MM.1S (cell line): ENCODE measurements at regions not wholly inside any gene's neighbourhood (a gene's known extent, or its start where the extent isn't known, plus 50 kb on each side); places are given as distances from the start of the nearest gene placed in this dataset.

Source experiments
- DNase-seq: peaks from one replicate; pipeline ENCODE4 v3.0.0-alpha.2; 2015
- H2AFZ ChIP-seq: fragments of 300-600 bp; sonication (generic); 2 replicates; pipeline ENCODE4 v1.6.0; 2016; ENCODE audit warnings: antibody characterized with exemption, low read length
- H3F3A ChIP-seq: fragments of 300-600 bp; sonication (generic); 2 replicates; pipeline ENCODE4 v1.6.1; 2016; ENCODE audit warnings: mild to moderate bottlenecking, antibody characterized with exemption, low read length, moderate library complexity, mixed read lengths; ENCODE audit not compliant: insufficient read depth
- H3K27ac ChIP-seq: fragments of 300-600 bp; sonication (generic); 2 replicates; pipeline ENCODE4 v1.5.1; 2016; ENCODE audit warnings: mild to moderate bottlenecking, low read length
- H3K27me3 ChIP-seq: fragments of 300-600 bp; sonication (generic); replicated peaks from 2 replicates; pipeline ENCODE4 v1.6.0; 2016; ENCODE audit warnings: low read length; ENCODE audit not compliant: insufficient read depth
- H3K36me3 ChIP-seq: fragments of 300-600 bp; sonication (generic); replicated peaks from 2 replicates; pipeline ENCODE4 v1.6.1; 2016; ENCODE audit warnings: mild to moderate bottlenecking, low read length, mixed read lengths; ENCODE audit not compliant: insufficient read depth
- H3K4me1 ChIP-seq: fragments of 300-600 bp; sonication (generic); 2 replicates; pipeline ENCODE4 v1.6.1; 2016; ENCODE audit warnings: low read length, mixed read lengths
- H3K4me2 ChIP-seq: fragments of 300-600 bp; sonication (generic); 2 replicates; pipeline ENCODE4 v1.6.0; 2016; ENCODE audit warnings: low read depth, low read length
- H3K4me3 ChIP-seq: fragments of 300-600 bp; sonication (generic); 2 replicates; pipeline ENCODE4 v1.5.1; 2016; ENCODE audit warnings: low read length, mixed read lengths
- H3K79me2 ChIP-seq: fragments of 300-600 bp; sonication (generic); 2 replicates; pipeline ENCODE4 v1.6.1; 2016; ENCODE audit warnings: mixed run types, low read length, mixed read lengths
- H3K9ac ChIP-seq: fragments of 300-600 bp; sonication (generic); 2 replicates; pipeline ENCODE4 v1.6.1; 2016; ENCODE audit warnings: low read length, mixed read lengths
- H3K9me2 ChIP-seq: fragments of 300-600 bp; sonication (generic); replicated peaks from 2 replicates; pipeline ENCODE4 v1.6.1; 2016; ENCODE audit warnings: mild to moderate bottlenecking, low read length, mixed read lengths; ENCODE audit not compliant: insufficient read depth
- H3K9me3 ChIP-seq: fragments of 300-600 bp; sonication (generic); replicated peaks from 2 replicates; pipeline ENCODE4 v1.6.1; 2016; ENCODE audit warnings: mild to moderate bottlenecking, low read length, mixed read lengths; ENCODE audit not compliant: insufficient read depth
- H4K20me1 ChIP-seq: fragments of 300-600 bp; sonication (generic); 2 replicates; pipeline ENCODE4 v1.6.1; 2016; ENCODE audit warnings: mild to moderate bottlenecking, low read length, moderate library complexity, mixed read lengths; ENCODE audit not compliant: insufficient read depth
- CTCF ChIP-seq: fragments of 300-600 bp; sonication (generic); IDR thresholded peaks from 2 replicates; pipeline ENCODE4 v1.5.1; 2016; ENCODE audit warnings: antibody characterized with exemption, low read length, mixed read lengths
- EZH2 ChIP-seq: fragments of 300-600 bp; sonication (generic); optimal IDR thresholded peaks from 2 replicates; pipeline ENCODE3; 2017; ENCODE audit warnings: low read depth, mild to moderate bottlenecking, antibody characterized with exemption, low read length, mixed read lengths
- EZH2phosphoT487 ChIP-seq: fragments of 300-600 bp; sonication (generic); IDR thresholded peaks from 2 replicates; pipeline ENCODE4 v1.6.1; 2018; ENCODE audit warnings: antibody characterized with exemption, low read length

GRCh38 chr15:58284293-58284692 is 146.1 kb downstream of the AQP9 start:
- no peaks in the 10 kb centered on the region for H3K36me3 ChIP-seq
- no peaks in the 10 kb centered on the region for H3K9me2 ChIP-seq
- no peaks in the 10 kb centered on the region for H3K9me3 ChIP-seq
- H3K4me3 ChIP-seq: no peak overlapping the region
- H2AFZ ChIP-seq: no peak overlapping the region
- H3K4me2 ChIP-seq: no peak overlapping the region
- H3K27me3 ChIP-seq: no peaks in the 10 kb centered on the region
- no peak for DNase-seq
- TF ChIP-seq CTCF (no peak), EZH2 (no peak), EZH2phosphoT487 (no peak)
- no peak overlapping the region for H3K27ac ChIP-seq
- H3F3A ChIP-seq: no peaks in the 10 kb centered on the region
- no peaks in the 10 kb centered on the region for H3K79me2 ChIP-seq
- 0 out of 2 replicates have a peak, but pooled peaks cover 13% of the 10 kb centered on the region for H3K4me1 ChIP-seq
- no peaks in the 10 kb centered on the region for H4K20me1 ChIP-seq
- H3K9ac ChIP-seq: no peak overlapping the region

DNA sequence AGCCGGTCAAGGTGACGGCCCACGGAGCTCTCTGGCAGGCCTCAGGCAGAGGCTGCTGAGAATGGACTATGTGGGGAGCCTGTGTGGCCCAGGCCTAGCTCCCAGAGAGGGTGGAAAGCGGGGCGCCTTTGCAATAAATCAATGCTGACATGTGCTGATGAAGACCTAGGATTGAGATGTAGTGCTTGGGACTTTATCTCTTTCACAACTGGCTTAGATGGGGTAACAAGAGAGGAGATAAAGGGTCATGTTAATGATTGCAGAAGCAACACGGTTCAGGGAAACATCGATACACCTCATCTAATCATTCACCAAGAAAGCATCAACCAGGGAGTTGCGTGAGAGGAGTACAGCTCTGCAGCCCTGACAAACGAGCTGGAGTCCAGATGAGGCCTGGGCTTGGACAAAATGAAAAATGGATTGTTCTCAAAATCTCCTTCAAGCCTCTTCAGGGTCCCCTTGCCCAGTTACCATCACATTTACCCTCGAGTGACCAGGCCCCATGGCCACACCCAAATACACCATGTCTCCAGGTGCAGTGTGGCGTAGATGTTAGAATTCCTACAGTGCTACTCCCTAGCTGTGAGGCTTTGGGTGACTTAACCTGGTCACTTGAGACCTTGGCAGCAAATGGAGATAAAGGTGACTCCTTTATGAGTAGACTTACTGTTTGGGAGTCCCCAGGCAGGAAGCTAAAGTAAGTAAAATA is 146.4 kb upstream of the LIPC start:
- TF ChIP-seq CTCF (no peak), EZH2phosphoT487 (no peak), EZH2 (no peak)
- Histone ChIP-seq H3F3A (0 out of 2 replicates have a peak, but pooled peaks cover 2% of the 10 kb centered on the region), H3K4me2 (no peak overlapping the region), H3K36me3 (no peaks in the 10 kb centered on the region), H3K9ac (no peak overlapping the region), H4K20me1 (no peaks in the 10 kb centered on the region), H3K27ac (no peak overlapping the region), H3K79me2 (no peaks in the 10 kb centered on the region), H3K4me1 (peaks cover 15% of the 10 kb centered on the region), H3K9me3 (no peaks in the 10 kb centered on the region), H2AFZ (no peak overlapping the region), H3K9me2 (no peaks in the 10 kb centered on the region), H3K27me3 (no peaks in the 10 kb centered on the region), H3K4me3 (no peak overlapping the region)
- no peak for DNase-seq

GRCh38 chr15:58285921-58286278 is 145.9 kb upstream of the LIPC start:
- H3K9me2 ChIP-seq: no peaks in the 10 kb centered on the region
- no peaks in the 10 kb centered on the region for H4K20me1 ChIP-seq
- H3K27ac ChIP-seq: no peak overlapping the region
- DNase-seq: no peak
- H3K79me2 ChIP-seq: no peaks in the 10 kb centered on the region
- H3F3A ChIP-seq: 0 out of 2 replicates have a peak, but pooled peaks cover 7% of the 10 kb centered on the region
- peaks cover 20% of the 10 kb centered on the region for H3K4me1 ChIP-seq
- no peaks in the 10 kb centered on the region for H3K36me3 ChIP-seq
- no peaks in the 10 kb centered on the region for H3K9me3 ChIP-seq
- H3K9ac ChIP-seq: no peak overlapping the region
- no peak overlapping the region for H2AFZ ChIP-seq
- H3K27me3 ChIP-seq: no peaks in the 10 kb centered on the region
- TF ChIP-seq EZH2: no peak
- TF ChIP-seq CTCF: no peak
- TF ChIP-seq EZH2phosphoT487: no peak
- no peak overlapping the region for H3K4me3 ChIP-seq
- no peak overlapping the region for H3K4me2 ChIP-seq
